Liver (tissue), 8 donors: ENCODE measurements at regions not wholly inside any gene's neighbourhood (a gene's known extent, or its start where the extent isn't known, plus 50 kb on each side); places are given as distances from the start of the nearest gene placed in this dataset.

ENCODE experiments used
- DNase-seq: peaks from one replicate; pipeline ENCODE4 v3.0.0-alpha.2; 2017; ENCODE audit warnings: low spot score
- H3K27ac ChIP-seq, 2 donors: one replicate each; pipeline ENCODE4 v1.7.0; 2013; ENCODE audit warnings: inconsistent platforms in 2 of 2, low read length in 2 of 2, control low read depth in 1 of 2, low read depth in 1 of 2, mild to moderate bottlenecking in 1 of 2
- H3K27me3 ChIP-seq, 4 donors: one replicate each; pipeline versions ENCODE4 v1.6.1 to v1.7.0; 2013; ENCODE audit warnings: low read length in 3 of 4, inconsistent platforms in 1 of 4, mild to moderate bottlenecking in 1 of 4, moderate library complexity in 1 of 4; ENCODE audit not compliant: control insufficient read depth in 4 of 4, insufficient read depth in 4 of 4
- H3K36me3 ChIP-seq, 4 donors: one replicate each; pipeline versions ENCODE4 v1.6.1 to v1.7.0; 2013; ENCODE audit warnings: low read length in 3 of 4, mild to moderate bottlenecking in 3 of 4, low read depth in 1 of 4, moderate library complexity in 1 of 4; ENCODE audit not compliant: control insufficient read depth in 4 of 4, insufficient read depth in 3 of 4
- H3K4me1 ChIP-seq, 4 donors: one replicate each; pipeline versions ENCODE4 v1.6.1 to v1.7.0; 2013; ENCODE audit warnings: low read length in 3 of 4, mild to moderate bottlenecking in 3 of 4, moderate library complexity in 1 of 4; ENCODE audit not compliant: control insufficient read depth in 4 of 4, insufficient read depth in 4 of 4
- H3K4me3 ChIP-seq, 3 donors: one replicate each; pipeline versions ENCODE4 v1.6.1 to v1.7.0; 2013; ENCODE audit warnings: low read length in 3 of 3, control low read depth in 1 of 3, low read depth in 1 of 3, mild to moderate bottlenecking in 1 of 3
- H3K9ac ChIP-seq, 2 donors: one replicate each; pipeline ENCODE4 v1.7.0; 2013; ENCODE audit warnings: low read length in 2 of 2, mild to moderate bottlenecking in 2 of 2, moderate library complexity in 2 of 2, control low read depth in 1 of 2, low read depth in 1 of 2
- H3K9me3 ChIP-seq, 4 donors: one replicate each; pipeline versions ENCODE4 v1.6.1 to v1.7.0; 2013; ENCODE audit warnings: low read length in 3 of 4; ENCODE audit not compliant: control insufficient read depth in 4 of 4
- EGR1 ChIP-seq, 2 donors: IDR thresholded peaks; 2 replicates each; pipeline ENCODE4 v1.6.1; 2016 to 2018; ENCODE audit warnings: antibody characterized with exemption in 2 of 2, low read depth in 2 of 2
- FOXA1 ChIP-seq: IDR thresholded peaks from 2 replicates; pipeline ENCODE4 v1.6.1; 2016; ENCODE audit warnings: antibody characterized with exemption
- FOXA2 ChIP-seq: IDR thresholded peaks from 2 replicates; pipeline ENCODE4 v1.6.1; 2016; ENCODE audit warnings: antibody characterized with exemption
- GABPA ChIP-seq, 2 donors: IDR thresholded peaks in 1 of 2; conservative IDR thresholded peaks in 1 of 2; 2 replicates each; pipeline ENCODE4 v1.6.1; 2016; ENCODE audit warnings: antibody characterized with exemption in 2 of 2, mild to moderate bottlenecking in 1 of 2, moderate library complexity in 1 of 2
- HNF4A ChIP-seq, 2 donors: conservative IDR thresholded peaks; 2 replicates each; pipeline ENCODE4 v1.6.1; 2016; ENCODE audit warnings: antibody characterized with exemption in 2 of 2, mild to moderate bottlenecking in 2 of 2
- HNF4G ChIP-seq: IDR thresholded peaks from 2 replicates; pipeline ENCODE4 v1.6.1; 2016; ENCODE audit warnings: antibody characterized with exemption
- JUND ChIP-seq, 2 donors: IDR thresholded peaks; 2 replicates each; pipeline ENCODE4 v1.6.1; 2016; ENCODE audit warnings: antibody characterized with exemption in 2 of 2
- NR2F2 ChIP-seq: IDR thresholded peaks from 2 replicates; pipeline ENCODE4 v1.6.1; 2016; ENCODE audit warnings: antibody characterized with exemption
- RAD21 ChIP-seq, 2 donors: IDR thresholded peaks; 2 replicates each; pipeline ENCODE4 v1.6.1; 2016; ENCODE audit warnings: antibody characterized with exemption in 2 of 2, mild to moderate bottlenecking in 2 of 2
- SP1 ChIP-seq: IDR thresholded peaks from 2 replicates; pipeline ENCODE4 v1.6.1; 2018; ENCODE audit warnings: antibody characterized with exemption, mild to moderate bottlenecking
- TAF1 ChIP-seq: conservative IDR thresholded peaks from 2 replicates; pipeline ENCODE4 v1.6.1; 2016; ENCODE audit warnings: antibody characterized with exemption, mild to moderate bottlenecking
- WGBS: extraction: QIAGEN DNeasy Blood & Tissue Kit; methylation state at CpG from one replicate; pipeline ENCODE4 v1.1.7; 2013; 5-methylcytosine and 5-hydroxymethylcytosine counted together
- TF ChIP-seq, protein P1 (sequence below): IDR thresholded peaks from 2 replicates; pipeline ENCODE4 v1.6.1; 2016; ENCODE audit warnings: antibody characterized with exemption
- TF ChIP-seq, protein P2 (sequence below): IDR thresholded peaks from 2 replicates; pipeline ENCODE4 v1.6.1; 2016; ENCODE audit warnings: antibody characterized with exemption
- TF ChIP-seq, protein P3 (sequence below): fragments of 150-350 bp; IDR thresholded peaks from 2 replicates; pipeline ENCODE4 v1.5.1; 2017; ENCODE audit warnings: improper control_type of control experiment, low read depth, low read length; ENCODE audit not compliant: missing input control
- TF ChIP-seq, protein P4 (sequence below): IDR thresholded peaks from 2 replicates; pipeline ENCODE4 v1.6.1; 2016; ENCODE audit warnings: antibody characterized with exemption, mild to moderate bottlenecking
- donor health status: healthy.
- donor health status: healthy.
- donor health status: healthy.
- donor health status: healthy.
- donor health status: healthy.

DNA sequence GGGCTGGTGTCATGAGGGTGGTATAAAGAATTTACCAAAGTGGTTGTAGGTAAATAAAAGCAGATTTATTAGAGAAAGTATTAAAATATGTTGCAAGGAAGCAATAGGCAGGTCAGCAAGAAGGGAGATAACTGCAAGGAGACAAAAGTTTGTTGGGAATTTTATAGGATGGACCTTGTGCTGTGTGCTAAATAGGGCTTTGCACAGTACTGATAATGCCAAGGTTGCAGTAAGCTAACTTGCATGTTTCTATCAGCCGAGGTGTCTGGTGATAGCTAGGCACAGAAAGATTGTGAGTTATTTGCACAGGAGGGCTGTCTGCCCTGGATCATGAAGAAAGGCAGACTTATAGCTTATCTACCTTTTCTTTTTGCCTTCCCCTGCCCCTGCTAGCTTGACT lies 102.5 kb upstream of the SPRED1 start:
- H3K9ac ChIP-seq, result no peak overlapping the region
- peaks cover 2 to 17% (median 3%) of the 10 kb centered on the region in 4 donors for H3K9me3 ChIP-seq
- H3K36me3 ChIP-seq, result no peaks in the 10 kb centered on the region
- no peak overlapping the region for H3K4me3 ChIP-seq
- no peaks in the 10 kb centered on the region for H3K27me3 ChIP-seq
- no peaks in the 10 kb centered on the region for H3K4me1 ChIP-seq
- DNase-seq, result no peak
- H3K27ac ChIP-seq, result no peak overlapping the region
- TF ChIP-seq, protein P1, sequence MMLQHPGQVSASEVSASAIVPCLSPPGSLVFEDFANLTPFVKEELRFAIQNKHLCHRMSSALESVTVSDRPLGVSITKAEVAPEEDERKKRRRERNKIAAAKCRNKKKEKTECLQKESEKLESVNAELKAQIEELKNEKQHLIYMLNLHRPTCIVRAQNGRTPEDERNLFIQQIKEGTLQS, result no peak
- TF ChIP-seq HNF4G (no peak), NR2F2 (no peak), GABPA (IDR thresholded peaks at IDR 0.05 in 1 of 2, conservative IDR thresholded peaks at IDR 0.05 in 1 of 2) (no peak), SP1 (no peak), RAD21 (IDR thresholded peaks at IDR 0.05) (no peak), JUND (IDR thresholded peaks at IDR 0.05) (no peak), FOXA1 (no peak), TAF1 (no peak), EGR1 (IDR thresholded peaks at IDR 0.05; ENCODE audit: low read depth in 2 of 2) (no peak), HNF4A (conservative IDR thresholded peaks at IDR 0.05) (no peak)
- TF ChIP-seq, protein P2, sequence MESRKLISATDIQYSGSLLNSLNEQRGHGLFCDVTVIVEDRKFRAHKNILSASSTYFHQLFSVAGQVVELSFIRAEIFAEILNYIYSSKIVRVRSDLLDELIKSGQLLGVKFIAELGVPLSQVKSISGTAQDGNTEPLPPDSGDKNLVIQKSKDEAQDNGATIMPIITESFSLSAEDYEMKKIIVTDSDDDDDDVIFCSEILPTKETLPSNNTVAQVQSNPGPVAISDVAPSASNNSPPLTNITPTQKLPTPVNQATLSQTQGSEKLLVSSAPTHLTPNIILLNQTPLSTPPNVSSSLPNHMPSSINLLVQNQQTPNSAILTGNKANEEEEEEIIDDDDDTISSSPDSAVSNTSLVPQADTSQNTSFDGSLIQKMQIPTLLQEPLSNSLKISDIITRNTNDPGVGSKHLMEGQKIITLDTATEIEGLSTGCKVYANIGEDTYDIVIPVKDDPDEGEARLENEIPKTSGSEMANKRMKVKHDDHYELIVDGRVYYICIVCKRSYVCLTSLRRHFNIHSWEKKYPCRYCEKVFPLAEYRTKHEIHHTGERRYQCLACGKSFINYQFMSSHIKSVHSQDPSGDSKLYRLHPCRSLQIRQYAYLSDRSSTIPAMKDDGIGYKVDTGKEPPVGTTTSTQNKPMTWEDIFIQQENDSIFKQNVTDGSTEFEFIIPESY, result no peak
- TF ChIP-seq, protein P3, sequence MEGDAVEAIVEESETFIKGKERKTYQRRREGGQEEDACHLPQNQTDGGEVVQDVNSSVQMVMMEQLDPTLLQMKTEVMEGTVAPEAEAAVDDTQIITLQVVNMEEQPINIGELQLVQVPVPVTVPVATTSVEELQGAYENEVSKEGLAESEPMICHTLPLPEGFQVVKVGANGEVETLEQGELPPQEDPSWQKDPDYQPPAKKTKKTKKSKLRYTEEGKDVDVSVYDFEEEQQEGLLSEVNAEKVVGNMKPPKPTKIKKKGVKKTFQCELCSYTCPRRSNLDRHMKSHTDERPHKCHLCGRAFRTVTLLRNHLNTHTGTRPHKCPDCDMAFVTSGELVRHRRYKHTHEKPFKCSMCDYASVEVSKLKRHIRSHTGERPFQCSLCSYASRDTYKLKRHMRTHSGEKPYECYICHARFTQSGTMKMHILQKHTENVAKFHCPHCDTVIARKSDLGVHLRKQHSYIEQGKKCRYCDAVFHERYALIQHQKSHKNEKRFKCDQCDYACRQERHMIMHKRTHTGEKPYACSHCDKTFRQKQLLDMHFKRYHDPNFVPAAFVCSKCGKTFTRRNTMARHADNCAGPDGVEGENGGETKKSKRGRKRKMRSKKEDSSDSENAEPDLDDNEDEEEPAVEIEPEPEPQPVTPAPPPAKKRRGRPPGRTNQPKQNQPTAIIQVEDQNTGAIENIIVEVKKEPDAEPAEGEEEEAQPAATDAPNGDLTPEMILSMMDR, result no peak
- TF ChIP-seq, protein P4, sequence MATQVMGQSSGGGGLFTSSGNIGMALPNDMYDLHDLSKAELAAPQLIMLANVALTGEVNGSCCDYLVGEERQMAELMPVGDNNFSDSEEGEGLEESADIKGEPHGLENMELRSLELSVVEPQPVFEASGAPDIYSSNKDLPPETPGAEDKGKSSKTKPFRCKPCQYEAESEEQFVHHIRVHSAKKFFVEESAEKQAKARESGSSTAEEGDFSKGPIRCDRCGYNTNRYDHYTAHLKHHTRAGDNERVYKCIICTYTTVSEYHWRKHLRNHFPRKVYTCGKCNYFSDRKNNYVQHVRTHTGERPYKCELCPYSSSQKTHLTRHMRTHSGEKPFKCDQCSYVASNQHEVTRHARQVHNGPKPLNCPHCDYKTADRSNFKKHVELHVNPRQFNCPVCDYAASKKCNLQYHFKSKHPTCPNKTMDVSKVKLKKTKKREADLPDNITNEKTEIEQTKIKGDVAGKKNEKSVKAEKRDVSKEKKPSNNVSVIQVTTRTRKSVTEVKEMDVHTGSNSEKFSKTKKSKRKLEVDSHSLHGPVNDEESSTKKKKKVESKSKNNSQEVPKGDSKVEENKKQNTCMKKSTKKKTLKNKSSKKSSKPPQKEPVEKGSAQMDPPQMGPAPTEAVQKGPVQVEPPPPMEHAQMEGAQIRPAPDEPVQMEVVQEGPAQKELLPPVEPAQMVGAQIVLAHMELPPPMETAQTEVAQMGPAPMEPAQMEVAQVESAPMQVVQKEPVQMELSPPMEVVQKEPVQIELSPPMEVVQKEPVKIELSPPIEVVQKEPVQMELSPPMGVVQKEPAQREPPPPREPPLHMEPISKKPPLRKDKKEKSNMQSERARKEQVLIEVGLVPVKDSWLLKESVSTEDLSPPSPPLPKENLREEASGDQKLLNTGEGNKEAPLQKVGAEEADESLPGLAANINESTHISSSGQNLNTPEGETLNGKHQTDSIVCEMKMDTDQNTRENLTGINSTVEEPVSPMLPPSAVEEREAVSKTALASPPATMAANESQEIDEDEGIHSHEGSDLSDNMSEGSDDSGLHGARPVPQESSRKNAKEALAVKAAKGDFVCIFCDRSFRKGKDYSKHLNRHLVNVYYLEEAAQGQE, result no peak
- WGBS, result 49% methylated on average over 1 of the region's 1 CpG

DNA sequence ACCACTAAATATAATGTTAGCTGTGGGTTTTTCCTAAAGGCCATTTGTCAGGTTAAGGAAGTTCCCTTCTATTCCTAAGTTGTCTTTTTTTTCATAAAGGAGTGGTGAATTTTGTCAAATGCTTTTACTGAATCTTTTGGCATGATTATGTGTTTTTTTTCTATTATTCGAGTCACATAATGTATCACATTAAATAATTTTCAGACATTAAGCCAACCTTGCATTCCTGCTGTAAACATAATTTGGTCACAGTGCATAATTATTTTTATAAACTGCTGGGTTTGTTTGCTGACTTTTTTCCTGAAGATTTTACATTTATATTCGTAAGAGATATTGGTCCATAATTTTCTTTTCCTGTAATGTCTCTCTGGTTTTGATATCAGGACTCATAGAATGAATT lies 101.8 kb upstream of the SPRED1 start:
- Histone ChIP-seq H3K4me1 (no peaks in the 10 kb centered on the region), H3K27me3 (no peaks in the 10 kb centered on the region), H3K9me3 (peaks cover 2 to 17% (median 3%) of the 10 kb centered on the region in 4 donors), H3K9ac (no peak overlapping the region), H3K27ac (no peak overlapping the region), H3K36me3 (no peaks in the 10 kb centered on the region), H3K4me3 (no peak overlapping the region)
- 69% methylated on average over 2 of the region's 2 CpGs for WGBS
- no peak for DNase-seq
- TF ChIP-seq HNF4G (no peak), NR2F2 (no peak), HNF4A (conservative IDR thresholded peaks at IDR 0.05) (no peak), RAD21 (IDR thresholded peaks at IDR 0.05) (no peak), JUND (IDR thresholded peaks at IDR 0.05) (no peak), FOXA2 (no peak)
- TF ChIP-seq, protein P2, result no peak
- TF ChIP-seq, protein P4, result no peak
- TF ChIP-seq, protein P3, result no peak
- TF ChIP-seq, protein P1, result no peak
